ENCODE measurements at regions not wholly inside any gene's neighbourhood (a gene's known extent, or its start where the extent isn't known, plus 50 kb on each side); places are given as distances from the start of the nearest gene placed in this dataset.
A peak's percentile ranks its signal among the peaks of the same experiment; 100 is the strongest.

GRCh38 chr9:82397534-82397933 is 409.0 kb downstream of the SPATA31D1 start:
- TF ChIP-seq CTCF (IDR thresholded peaks at IDR 0.05; ENCODE audit: insufficient read depth, low read depth, low read length, missing control alignments) = no peak
- H3K4me3 ChIP-seq (ENCODE audit: low read length) = no peak overlapping the region
- DNase-seq (ENCODE audit: low read depth) = no peak

GRCh38 chr9:82404196-82404870 is 415.8 kb downstream of the SPATA31D1 start:
- TF ChIP-seq CTCF (IDR thresholded peaks at IDR 0.05; ENCODE audit: insufficient read depth, low read depth, low read length, missing control alignments) = no peak
- H3K4me3 ChIP-seq (ENCODE audit: low read length) = no peak overlapping the region
- DNase-seq (ENCODE audit: low read depth) = no peak

- DNase-seq (ENCODE audit: low read depth) = no peak
- TF ChIP-seq CTCF (IDR thresholded peaks at IDR 0.05; ENCODE audit: insufficient read depth, low read depth, low read length, missing control alignments) = no peak
- H3K4me3 ChIP-seq (ENCODE audit: low read length) = no peak overlapping the region
Measured at GRCh38 chr9:82404881-82405280, 416.3 kb downstream of the SPATA31D1 start.

- no peak for TF ChIP-seq CTCF (IDR thresholded peaks at IDR 0.05; ENCODE audit: insufficient read depth, low read depth, low read length, missing control alignments)
- no peak for DNase-seq (ENCODE audit: low read depth)
- no peak overlapping the region for H3K4me3 ChIP-seq (ENCODE audit: low read length)
Measured at GRCh38 chr9:82406456-82407085, 418.0 kb downstream of the SPATA31D1 start.

GRCh38 chr9:82410306-82410705 is 421.7 kb downstream of the SPATA31D1 start:
- peak; percentile 92 for DNase-seq (ENCODE audit: low read depth)
- no peak for TF ChIP-seq CTCF (IDR thresholded peaks at IDR 0.05; ENCODE audit: insufficient read depth, low read depth, low read length, missing control alignments)
- no peak overlapping the region for H3K4me3 ChIP-seq (ENCODE audit: low read length)

GRCh38 chr9:82410866-82411265 is 422.3 kb downstream of the SPATA31D1 start:
- DNase-seq (ENCODE audit: low read depth) = peak; percentile 52
- TF ChIP-seq CTCF (IDR thresholded peaks at IDR 0.05; ENCODE audit: insufficient read depth, low read depth, low read length, missing control alignments) = no peak
- no peak overlapping the region for H3K4me3 ChIP-seq (ENCODE audit: low read length)

All from epithelial cell of esophagus (primary cell).